Vagina (tissue), 2 donors: ENCODE measurements at regions not wholly inside any gene's neighbourhood (a gene's known extent, or its start where the extent isn't known, plus 50 kb on each side); places are given as distances from the start of the nearest gene placed in this dataset.
"Not testable (repeated sequence)": the region's sequence is repeated elsewhere in the genome, so short reads cannot be mapped to it uniquely, and the experiment has no call there.

Source experiments
- DNase-seq, 2 donors: peaks; one replicate each; pipeline ENCODE4 v3.0.0-alpha.2; 2017; ENCODE audit errors: extremely low spot score in 2 of 2
- H3K27ac ChIP-seq: fragments of 200-600 bp; sonication (generic); one replicate; pipeline ENCODE4 v1.5.1; 2019
- H3K27me3 ChIP-seq: fragments of 200-600 bp; sonication (generic); one replicate; pipeline ENCODE4 v1.5.1; 2019
- H3K36me3 ChIP-seq, 2 donors: fragments of 200-600 bp; sonication (generic); one replicate each; pipeline ENCODE4 v1.5.1; 2017 to 2019
- H3K4me1 ChIP-seq: fragments of 200-600 bp; sonication (generic); one replicate; pipeline ENCODE4 v1.5.1; 2019
- H3K4me3 ChIP-seq, 2 donors: fragments of 200-600 bp; sonication (generic); 1 replicate in 1 of 2; 2 replicates in 1 of 2; pipeline ENCODE4 v1.5.1; 2016 to 2019
- H3K9me3 ChIP-seq: fragments of 200-600 bp; sonication (generic); one replicate; pipeline ENCODE4 v1.5.1; 2019
- POLR2A ChIP-seq, 2 donors: fragments of 450-650 bp; IDR thresholded peaks; one replicate each; pipeline ENCODE4 v1.6.1; 2017; ENCODE audit warnings: antibody characterized with exemption in 2 of 2, mild to moderate bottlenecking in 2 of 2, moderate library complexity in 2 of 2
- POLR2AphosphoS5 ChIP-seq, 2 donors: sonication (generic); formaldehyde crosslinking; IDR thresholded peaks; one replicate each; pipeline ENCODE4 v1.9.0; 2017; ENCODE audit warnings: antibody characterized with exemption in 2 of 2, mild to moderate bottlenecking in 2 of 2, low read depth in 1 of 2; ENCODE audit not compliant: insufficient read depth in 1 of 2
- intact Hi-C: fragments of 100-400 bp; cut with DNase I; formaldehyde crosslinking; loops from one replicate; pipeline ENCODE4 v1.15.1; 2023
- TF ChIP-seq, protein P1 (sequence below), 3 experiments: fragments of 450-650 bp in 2 of 3; fragments of 200-600 bp in 1 of 3; sonication (generic) in 1 of 3; IDR thresholded peaks; one replicate each; pipeline ENCODE4 v1.5.1; 2017 to 2019; ENCODE audit warnings: antibody characterized with exemption in 3 of 3, mild to moderate bottlenecking in 2 of 3, moderate library complexity in 2 of 3

DNA sequence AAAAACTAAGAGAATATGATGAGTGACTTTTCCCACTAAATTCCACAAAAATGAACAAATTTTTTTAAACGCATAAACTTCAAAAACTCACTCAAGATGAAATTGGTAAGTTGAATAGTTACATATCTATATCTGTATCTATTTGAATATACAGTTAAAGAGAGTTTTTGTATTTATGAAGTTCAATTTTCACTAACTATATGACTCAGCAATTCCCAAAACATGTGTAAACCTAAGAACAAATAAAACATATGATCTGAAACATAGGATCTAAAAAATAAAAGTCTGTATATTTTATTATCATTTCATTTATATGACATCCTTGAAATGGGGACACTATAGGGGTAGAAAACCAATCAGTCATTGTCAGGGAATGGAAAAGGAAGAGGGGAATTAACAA lies 105.7 kb upstream of the SNX7 start:
- no peak overlapping the region for H3K27ac ChIP-seq
- H3K4me3 ChIP-seq = no peak overlapping the region
- H3K27me3 ChIP-seq = no peaks in the 10 kb centered on the region
- DNase-seq = no peak
- H3K36me3 ChIP-seq = no peaks in the 10 kb centered on the region
- intact Hi-C loops = no loop called here
- no peak for TF ChIP-seq POLR2AphosphoS5 (IDR thresholded peaks at IDR 0.05; ENCODE audit: insufficient read depth in 1 of 2, low read depth in 1 of 2)
- TF ChIP-seq, protein P1, sequence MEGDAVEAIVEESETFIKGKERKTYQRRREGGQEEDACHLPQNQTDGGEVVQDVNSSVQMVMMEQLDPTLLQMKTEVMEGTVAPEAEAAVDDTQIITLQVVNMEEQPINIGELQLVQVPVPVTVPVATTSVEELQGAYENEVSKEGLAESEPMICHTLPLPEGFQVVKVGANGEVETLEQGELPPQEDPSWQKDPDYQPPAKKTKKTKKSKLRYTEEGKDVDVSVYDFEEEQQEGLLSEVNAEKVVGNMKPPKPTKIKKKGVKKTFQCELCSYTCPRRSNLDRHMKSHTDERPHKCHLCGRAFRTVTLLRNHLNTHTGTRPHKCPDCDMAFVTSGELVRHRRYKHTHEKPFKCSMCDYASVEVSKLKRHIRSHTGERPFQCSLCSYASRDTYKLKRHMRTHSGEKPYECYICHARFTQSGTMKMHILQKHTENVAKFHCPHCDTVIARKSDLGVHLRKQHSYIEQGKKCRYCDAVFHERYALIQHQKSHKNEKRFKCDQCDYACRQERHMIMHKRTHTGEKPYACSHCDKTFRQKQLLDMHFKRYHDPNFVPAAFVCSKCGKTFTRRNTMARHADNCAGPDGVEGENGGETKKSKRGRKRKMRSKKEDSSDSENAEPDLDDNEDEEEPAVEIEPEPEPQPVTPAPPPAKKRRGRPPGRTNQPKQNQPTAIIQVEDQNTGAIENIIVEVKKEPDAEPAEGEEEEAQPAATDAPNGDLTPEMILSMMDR (IDR thresholded peaks at IDR 0.05) = no peak
- no peak for TF ChIP-seq POLR2A (IDR thresholded peaks at IDR 0.05)
- no peaks in the 10 kb centered on the region for H3K9me3 ChIP-seq
- no peaks in the 10 kb centered on the region for H3K4me1 ChIP-seq

DNA sequence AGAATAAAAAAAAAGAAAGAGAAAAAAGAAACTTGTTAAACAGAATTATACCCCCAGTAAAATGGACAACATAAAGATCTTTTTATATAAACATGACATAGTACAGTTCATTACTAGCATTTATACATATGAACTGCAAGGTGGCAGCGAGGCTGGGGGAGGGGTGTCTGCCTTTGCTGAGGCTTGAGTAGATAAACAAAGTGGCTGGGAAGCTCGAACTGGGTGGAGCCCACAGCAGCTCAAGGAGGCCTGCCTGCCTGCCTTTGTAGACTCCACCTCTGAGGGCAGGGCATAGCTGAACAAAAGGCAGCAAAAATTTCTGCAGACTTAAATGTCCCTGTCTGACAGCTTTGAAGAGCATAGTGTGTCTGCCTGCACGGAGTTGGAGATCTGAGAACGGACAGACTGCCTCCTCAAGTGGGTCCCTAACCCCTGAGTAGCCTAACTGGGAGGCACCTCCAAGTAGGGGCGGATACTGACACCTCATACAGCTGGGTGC lies 108.9 kb upstream of the SNX7 start:
- H3K9me3 ChIP-seq, H3K4me1 ChIP-seq, H3K4me3 ChIP-seq, H3K27me3 ChIP-seq, H3K27ac ChIP-seq, intact Hi-C loops, H3K36me3 ChIP-seq, DNase-seq: not testable (repeated sequence)

GRCh38 chr1:98550076-98550475 lies 111.4 kb upstream of the SNX7 start:
- no peak for DNase-seq
- H3K36me3 ChIP-seq = no peaks in the 10 kb centered on the region
- H3K4me1 ChIP-seq = no peaks in the 10 kb centered on the region
- no peak overlapping the region for H3K4me3 ChIP-seq
- intact Hi-C loops = no loop called here
- H3K27ac ChIP-seq = no peak overlapping the region
- no peaks in the 10 kb centered on the region for H3K27me3 ChIP-seq
- TF ChIP-seq POLR2AphosphoS5 (IDR thresholded peaks at IDR 0.05; ENCODE audit: insufficient read depth in 1 of 2, low read depth in 1 of 2) (no peak), POLR2A (IDR thresholded peaks at IDR 0.05) (no peak)
- TF ChIP-seq, protein P1 (IDR thresholded peaks at IDR 0.05) = no peak
- H3K9me3 ChIP-seq = no peaks in the 10 kb centered on the region

DNA sequence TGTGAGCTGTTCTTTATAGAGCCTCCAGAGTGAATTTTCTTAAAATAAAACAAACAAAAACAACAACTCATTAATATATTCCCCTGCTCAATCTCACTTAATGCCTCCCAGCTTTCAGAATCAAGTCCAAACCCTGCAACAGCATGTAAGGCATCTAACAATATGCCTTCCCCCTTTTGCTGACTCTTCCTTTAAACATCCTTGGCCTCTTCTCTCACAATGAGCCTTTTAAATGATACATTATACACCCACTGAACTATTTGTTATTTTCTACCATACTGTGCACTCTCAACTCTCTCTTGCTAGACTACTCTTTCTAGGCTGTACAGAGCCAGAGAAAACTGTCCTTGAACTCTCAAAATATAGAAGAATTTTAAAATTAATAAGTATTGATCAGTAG lies 115.2 kb upstream of the SNX7 start:
- Histone ChIP-seq H3K9me3 (no peaks in the 10 kb centered on the region), H3K36me3 (no peaks in the 10 kb centered on the region), H3K4me3 (no peak overlapping the region), H3K27ac (no peak overlapping the region), H3K4me1 (no peaks in the 10 kb centered on the region), H3K27me3 (no peaks in the 10 kb centered on the region)
- intact Hi-C loops = no loop called here
- no peak for DNase-seq
- TF ChIP-seq POLR2AphosphoS5 (IDR thresholded peaks at IDR 0.05; ENCODE audit: insufficient read depth in 1 of 2, low read depth in 1 of 2) (no peak), POLR2A (IDR thresholded peaks at IDR 0.05) (no peak)

DNA sequence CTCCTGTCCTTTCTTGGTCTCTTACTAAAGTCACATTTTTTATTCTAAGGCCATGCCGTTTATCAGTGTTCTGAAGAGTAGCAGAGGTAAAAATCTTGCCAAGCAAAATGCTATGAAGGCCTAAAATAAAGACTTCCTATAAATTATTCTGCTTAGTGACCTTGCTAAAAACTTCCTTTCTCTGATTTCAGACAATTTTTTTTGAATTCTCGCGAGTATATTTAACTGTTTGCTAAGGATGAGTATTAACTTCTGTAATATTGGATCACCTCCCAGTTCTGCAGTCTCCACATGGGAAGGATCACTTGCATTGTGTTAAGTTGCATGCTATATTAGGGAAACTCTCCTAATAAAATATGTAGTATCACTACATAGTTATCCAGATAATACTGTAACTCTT lies 123.4 kb upstream of the SNX7 start:
- TF ChIP-seq POLR2AphosphoS5 (IDR thresholded peaks at IDR 0.05; ENCODE audit: insufficient read depth in 1 of 2, low read depth in 1 of 2) = no peak
- TF ChIP-seq, protein P1 (IDR thresholded peaks at IDR 0.05) = no peak
- no peak for TF ChIP-seq POLR2A (IDR thresholded peaks at IDR 0.05)
- DNase-seq = no peak
- no peak overlapping the region for H3K4me3 ChIP-seq
- intact Hi-C loops = no loop called here
- H3K27me3 ChIP-seq = no peaks in the 10 kb centered on the region
- H3K9me3 ChIP-seq = no peaks in the 10 kb centered on the region
- H3K27ac ChIP-seq = no peak overlapping the region
- no peaks in the 10 kb centered on the region for H3K4me1 ChIP-seq
- H3K36me3 ChIP-seq = no peaks in the 10 kb centered on the region

- no peaks in the 10 kb centered on the region for H3K36me3 ChIP-seq
- intact Hi-C loops = no loop called here
- no peaks in the 10 kb centered on the region for H3K9me3 ChIP-seq
- TF ChIP-seq POLR2A (IDR thresholded peaks at IDR 0.05) (no peak), POLR2AphosphoS5 (IDR thresholded peaks at IDR 0.05; ENCODE audit: insufficient read depth in 1 of 2, low read depth in 1 of 2) (no peak)
- TF ChIP-seq, protein P1 (IDR thresholded peaks at IDR 0.05) = no peak
- no peaks in the 10 kb centered on the region for H3K4me1 ChIP-seq
- no peaks in the 10 kb centered on the region for H3K27me3 ChIP-seq
- H3K4me3 ChIP-seq = no peak overlapping the region
- no peak overlapping the region for H3K27ac ChIP-seq
- DNase-seq = no peak
These were observed 138.3 kb upstream of the SNX7 start for GRCh38 chr1:98523256-98523655.
